SU-DHL-6 (cell line): ENCODE measurements at regions not wholly inside any gene's neighbourhood (a gene's known extent, or its start where the extent isn't known, plus 50 kb on each side); places are given as distances from the start of the nearest gene placed in this dataset.

Experiments
- EZH2phosphoT487 ChIP-seq: fragments of 200-600 bp; sonication (generic), shearing (Covaris generic); conservative IDR thresholded peaks from 2 replicates; pipeline ENCODE4 v1.6.1; 2018; ENCODE audit warnings: mild to moderate bottlenecking, antibody characterized with exemption, low read length, moderate library complexity, mixed read lengths
- TF ChIP-seq, protein P1 (sequence below): fragments of 200-600 bp; sonication (generic); IDR thresholded peaks from one replicate; pipeline ENCODE4 v1.5.1; 2017; ENCODE audit warnings: antibody characterized with exemption, mild to moderate bottlenecking, low read length, moderate library complexity; ENCODE audit not compliant: insufficient read depth, poor library complexity, severe bottlenecking

DNA sequence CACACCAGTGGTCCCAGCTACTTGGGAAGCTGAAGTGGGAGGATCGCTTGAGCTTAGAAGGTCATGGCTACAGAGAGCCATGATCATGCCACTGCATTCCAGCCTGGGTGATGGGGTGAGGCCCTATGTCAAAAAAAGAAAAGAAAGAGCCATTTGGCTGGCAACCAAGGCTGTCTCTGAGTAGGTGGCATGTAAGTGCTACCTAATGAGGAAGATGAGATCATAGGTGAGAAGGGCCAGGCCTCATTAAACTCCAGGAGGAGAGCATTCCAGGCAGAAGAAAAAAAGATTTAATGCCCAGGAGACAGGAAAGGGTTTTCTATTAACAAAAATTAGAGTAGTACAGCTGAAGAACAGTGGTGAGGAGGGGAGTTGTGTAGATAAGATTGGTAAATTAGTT is 103.4 kb upstream of the ZNF678 start:
- TF ChIP-seq, protein P1, sequence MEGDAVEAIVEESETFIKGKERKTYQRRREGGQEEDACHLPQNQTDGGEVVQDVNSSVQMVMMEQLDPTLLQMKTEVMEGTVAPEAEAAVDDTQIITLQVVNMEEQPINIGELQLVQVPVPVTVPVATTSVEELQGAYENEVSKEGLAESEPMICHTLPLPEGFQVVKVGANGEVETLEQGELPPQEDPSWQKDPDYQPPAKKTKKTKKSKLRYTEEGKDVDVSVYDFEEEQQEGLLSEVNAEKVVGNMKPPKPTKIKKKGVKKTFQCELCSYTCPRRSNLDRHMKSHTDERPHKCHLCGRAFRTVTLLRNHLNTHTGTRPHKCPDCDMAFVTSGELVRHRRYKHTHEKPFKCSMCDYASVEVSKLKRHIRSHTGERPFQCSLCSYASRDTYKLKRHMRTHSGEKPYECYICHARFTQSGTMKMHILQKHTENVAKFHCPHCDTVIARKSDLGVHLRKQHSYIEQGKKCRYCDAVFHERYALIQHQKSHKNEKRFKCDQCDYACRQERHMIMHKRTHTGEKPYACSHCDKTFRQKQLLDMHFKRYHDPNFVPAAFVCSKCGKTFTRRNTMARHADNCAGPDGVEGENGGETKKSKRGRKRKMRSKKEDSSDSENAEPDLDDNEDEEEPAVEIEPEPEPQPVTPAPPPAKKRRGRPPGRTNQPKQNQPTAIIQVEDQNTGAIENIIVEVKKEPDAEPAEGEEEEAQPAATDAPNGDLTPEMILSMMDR: no peak
- no peak for TF ChIP-seq EZH2phosphoT487
